Fibroblast of the conjunctiva (primary cell): ENCODE measurements at regions not wholly inside any gene's neighbourhood (a gene's known extent, or its start where the extent isn't known, plus 50 kb on each side); places are given as distances from the start of the nearest gene placed in this dataset.

ENCODE experiments used
- DNase-seq: peaks from one replicate; pipeline ENCODE4 v3.0.0-alpha.2; 2010; ENCODE audit warnings: low read depth

DNA sequence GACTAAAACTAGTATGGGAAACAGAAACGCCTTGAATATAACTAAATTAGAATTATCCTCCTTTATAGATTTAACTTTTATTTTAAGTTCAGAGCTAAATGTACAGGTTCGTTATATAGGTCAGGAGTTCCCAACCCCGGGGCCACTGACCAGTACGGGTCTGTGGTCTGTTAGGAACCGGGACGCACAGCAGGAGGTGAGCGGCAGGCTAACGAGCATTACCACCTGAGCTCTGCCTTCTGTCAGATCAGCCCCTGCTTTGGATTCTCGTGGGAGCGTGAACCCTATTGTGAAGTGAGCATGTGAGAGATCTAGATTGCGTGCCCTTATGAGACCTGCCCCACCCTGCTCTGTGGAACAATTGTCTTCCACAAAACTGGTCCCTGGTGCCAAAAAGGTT is 51.0 kb downstream of the FAT4 start:
- DNase-seq: no peak

DNA sequence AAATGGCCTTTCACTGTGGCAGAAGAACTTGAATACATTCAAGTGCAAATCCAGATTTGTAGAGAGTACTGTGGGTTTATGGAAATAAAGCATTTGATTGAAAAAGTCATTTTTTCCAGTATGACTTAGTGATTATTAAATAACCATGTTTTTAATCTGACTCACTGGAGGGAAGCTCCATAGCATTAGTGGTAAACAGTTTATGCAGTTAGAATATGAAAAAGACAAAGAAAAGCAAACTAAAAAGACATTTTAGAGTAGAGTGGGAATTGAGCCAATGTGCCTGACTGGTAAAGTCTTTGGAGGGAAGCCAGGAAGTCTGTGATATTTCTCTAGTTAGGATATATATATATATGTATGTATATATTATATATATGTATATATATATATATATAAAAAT is 53.4 kb downstream of the FAT4 start:
- DNase-seq: peak; percentile 65

DNA sequence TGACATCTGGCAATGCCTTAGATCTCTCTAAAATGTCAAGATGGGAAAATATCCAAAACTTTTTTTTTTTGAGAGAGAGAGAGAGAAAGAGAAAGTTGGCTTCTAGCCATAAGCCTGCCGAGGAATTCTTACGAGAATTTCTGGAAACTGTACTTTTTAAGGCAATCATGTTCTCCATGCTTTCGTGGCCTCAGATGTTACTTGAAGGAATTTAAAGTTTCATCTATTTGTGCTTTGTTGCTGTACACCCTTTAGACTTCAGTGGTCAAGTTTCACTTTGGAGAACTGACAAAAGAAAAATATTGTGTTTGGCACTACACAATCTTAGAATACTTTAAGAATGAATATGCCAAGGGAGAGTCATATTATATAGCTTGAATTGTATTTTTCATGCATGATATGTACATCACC is 53.9 kb downstream of the FAT4 start:
- peak; percentile 92 for DNase-seq

DNA sequence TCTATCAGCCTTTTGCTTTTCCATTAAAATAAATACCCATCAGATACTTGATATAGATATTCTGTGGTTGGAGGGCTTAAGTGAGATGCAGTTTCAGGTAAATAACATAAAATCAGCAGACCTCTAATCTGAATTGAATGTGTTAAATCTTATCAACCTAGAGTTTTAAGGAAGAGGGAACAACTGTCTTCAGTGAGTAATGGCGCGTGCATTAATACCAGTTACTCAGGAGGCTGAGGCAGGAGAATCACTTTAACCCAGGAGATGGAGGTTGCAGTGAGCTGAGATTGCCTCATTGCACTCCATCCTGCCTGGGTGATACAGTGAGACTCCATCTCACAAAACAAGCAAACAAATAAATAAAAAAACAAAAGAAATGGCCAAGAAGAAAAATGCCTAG is 54.3 kb downstream of the FAT4 start:
- no peak for DNase-seq

DNA sequence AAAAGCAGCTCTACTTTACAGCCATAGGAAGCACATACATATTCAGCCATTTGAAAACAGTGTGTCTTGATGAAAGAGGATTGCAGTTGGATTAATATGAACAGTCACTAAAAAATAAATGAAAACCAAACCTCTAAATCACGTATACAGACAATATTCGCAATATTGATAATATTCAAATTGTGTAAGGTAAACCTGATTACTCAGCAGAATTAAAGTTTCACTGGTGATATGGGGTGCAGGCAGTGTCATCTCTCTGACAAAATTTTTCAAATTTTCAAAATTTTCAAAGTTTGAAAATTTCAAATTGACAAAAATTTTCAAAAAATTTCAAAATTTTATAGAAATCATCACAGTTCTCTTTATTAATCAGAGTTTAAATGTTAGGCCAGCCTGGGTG is 55.7 kb downstream of the FAT4 start:
- no peak for DNase-seq

DNA sequence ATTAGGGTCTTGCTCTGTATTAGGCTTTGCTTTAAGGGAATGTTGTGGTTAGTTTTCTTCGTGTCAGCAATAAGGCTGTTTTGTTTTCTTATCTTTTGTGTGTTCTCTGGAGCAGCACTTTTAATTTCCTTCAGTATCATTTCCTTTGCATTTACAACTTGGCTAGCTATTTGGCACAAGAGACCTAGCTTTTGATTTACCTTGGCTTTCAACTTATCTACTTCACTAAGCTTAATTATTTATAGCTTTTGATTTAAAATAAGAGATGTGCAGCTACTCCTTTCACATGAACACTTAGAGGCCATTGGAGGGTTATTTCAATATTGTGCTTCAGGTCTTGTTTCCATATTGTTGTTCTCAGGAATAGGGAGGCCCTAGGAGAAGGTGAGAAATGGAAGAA is 68.2 kb downstream of the FAT4 start:
- DNase-seq: no peak

DNA sequence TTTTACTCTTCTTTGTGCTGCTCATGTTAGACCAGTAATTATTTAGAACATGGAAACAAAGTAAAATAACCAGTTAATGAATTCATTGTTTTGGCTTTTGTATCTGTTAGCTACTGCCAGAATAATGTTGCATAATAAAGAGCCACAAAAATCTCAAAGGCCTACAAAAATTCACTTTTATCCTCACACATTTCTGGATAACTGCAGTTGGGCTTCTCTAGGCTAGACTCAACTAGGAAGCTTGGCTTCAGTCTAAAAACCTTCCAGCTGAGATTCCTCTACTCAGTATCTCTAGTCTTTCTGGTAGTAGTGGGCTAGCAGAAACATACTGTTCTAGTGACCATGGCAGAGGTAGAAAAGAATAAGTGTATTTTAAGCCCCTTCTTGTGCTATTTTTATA is 73.0 kb downstream of the FAT4 start:
- DNase-seq: no peak

DNA sequence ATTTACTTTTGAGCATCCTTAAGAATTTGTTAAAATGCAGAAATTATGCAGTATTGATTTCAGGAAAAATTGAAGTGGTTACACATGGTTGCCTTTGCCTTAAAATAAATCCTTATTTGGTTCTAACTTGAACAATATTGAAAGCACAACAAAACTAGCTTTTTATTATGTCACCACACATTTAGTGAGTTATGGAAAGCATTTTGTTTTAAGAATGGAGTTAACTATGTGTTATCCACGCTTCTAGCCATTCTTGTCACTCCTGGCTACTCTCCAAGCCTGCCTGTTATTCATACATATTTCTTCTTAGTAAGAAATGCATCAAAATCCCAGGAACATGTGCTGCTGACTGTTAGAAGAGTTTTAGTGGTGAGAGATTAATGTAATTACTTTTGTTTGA is 73.9 kb downstream of the FAT4 start:
- peak; percentile 54 for DNase-seq

DNA sequence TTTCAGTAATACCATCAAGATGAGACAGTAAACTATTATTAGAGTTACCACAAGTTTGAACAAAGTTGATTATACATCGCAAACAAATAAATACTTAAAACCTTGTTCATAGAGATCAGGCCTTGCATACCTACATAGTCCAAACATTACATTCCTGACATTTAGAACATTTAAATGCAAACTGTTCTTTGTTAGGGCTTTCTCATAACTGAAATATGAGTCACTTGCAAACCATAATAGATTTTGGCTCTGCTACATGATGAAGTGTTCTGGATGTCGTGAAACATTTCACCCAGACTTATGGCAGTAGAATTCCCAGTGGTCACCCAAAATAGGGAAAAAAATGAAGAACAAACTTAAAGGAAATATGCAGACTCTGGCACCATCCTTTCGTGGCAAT is 75.0 kb downstream of the FAT4 start:
- peak; percentile 90 for DNase-seq

DNA sequence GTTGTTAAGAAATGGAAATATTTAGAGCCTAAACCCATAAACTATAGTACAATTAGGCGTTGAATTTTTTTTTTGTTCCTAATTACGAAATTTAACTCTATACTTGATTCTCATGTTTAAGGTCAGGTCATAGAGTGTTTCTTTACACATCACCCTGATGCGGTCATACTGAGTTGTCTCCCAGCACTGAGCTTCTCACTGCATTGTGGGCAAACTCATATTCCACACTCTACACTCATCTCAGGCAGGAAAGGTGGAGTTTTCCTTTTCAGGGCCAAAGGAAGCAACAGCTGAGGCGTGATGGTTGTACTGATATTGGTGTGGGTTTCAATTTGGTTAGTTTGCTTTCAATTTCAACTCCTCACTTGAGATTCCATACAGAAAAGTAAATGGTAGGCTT is 75.4 kb downstream of the FAT4 start:
- DNase-seq: peak; percentile 43

DNA sequence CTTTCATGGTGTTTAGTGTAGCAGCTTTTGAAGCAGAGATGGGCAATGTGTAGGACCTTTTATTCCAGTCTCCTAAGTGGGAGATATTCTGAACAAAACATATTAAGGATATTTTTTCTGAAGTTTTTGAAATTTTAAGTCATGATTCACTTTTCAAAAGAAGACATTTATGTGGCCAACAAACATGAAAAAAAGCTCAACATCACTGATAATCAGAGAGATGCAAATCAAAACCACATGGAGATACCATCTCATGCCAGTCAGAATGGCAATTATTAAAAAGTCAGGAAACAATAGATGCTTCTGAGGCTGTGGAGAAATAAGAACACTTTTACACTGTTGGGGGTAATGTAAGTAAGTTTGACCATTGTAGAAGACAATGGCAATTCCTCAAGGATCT is 76.0 kb downstream of the FAT4 start:
- DNase-seq: no peak

DNA sequence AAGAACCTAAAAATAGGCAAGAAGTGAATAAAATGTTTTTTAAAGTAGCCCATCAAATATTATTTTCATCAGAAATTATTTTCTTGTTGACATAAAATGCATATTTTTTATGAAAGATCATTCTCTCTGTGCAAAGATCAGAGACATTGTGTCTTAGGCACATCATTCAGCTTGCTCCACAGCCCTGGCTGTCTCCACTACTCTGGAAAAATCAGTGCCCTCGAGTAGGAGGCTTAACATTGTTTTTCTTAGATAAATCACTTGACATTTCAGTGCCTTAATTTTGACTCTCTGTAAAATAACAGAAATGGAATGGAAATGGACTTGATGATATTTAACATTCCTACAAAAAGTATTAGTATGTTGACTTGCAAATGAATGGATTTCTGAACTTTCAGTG is 77.9 kb downstream of the FAT4 start:
- DNase-seq: no peak

DNA sequence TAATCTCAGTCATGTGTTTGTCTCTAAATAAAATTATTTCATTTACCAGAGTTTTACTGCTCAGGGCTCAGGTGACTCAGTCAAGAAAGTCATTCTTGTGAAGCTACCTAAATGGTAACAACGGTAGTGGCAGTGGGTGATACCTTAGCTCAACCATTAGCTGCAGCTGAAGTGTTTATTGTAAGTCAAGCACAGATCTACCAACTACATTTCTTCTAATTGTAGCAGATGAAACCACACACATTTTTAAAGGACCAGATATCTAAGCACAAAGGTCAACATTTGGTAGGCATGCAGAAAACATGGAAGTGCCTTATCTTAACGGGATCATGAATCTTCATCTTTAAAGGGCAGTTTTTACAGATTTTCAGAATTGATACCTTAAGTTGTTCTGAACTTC is 79.1 kb downstream of the FAT4 start:
- no peak for DNase-seq

DNA sequence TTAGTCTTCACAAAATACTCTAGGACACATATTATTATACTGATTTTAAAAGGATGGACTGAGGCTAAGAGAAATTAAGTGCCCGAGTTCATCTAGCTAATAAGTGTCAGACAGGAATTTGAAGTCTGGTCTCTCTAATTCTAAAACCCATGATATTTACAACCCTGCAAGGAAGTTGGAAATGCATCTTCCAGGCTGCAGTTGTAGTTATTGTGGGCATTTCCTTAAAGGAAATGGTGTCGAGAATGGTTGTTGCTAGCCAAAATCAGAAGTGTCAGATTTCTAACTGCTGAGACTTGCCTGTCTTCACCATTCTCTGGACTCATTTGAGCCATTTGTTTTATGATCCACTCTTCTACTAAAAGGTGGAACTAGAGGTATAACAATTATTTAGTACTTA is 82.5 kb downstream of the FAT4 start:
- no peak for DNase-seq

DNA sequence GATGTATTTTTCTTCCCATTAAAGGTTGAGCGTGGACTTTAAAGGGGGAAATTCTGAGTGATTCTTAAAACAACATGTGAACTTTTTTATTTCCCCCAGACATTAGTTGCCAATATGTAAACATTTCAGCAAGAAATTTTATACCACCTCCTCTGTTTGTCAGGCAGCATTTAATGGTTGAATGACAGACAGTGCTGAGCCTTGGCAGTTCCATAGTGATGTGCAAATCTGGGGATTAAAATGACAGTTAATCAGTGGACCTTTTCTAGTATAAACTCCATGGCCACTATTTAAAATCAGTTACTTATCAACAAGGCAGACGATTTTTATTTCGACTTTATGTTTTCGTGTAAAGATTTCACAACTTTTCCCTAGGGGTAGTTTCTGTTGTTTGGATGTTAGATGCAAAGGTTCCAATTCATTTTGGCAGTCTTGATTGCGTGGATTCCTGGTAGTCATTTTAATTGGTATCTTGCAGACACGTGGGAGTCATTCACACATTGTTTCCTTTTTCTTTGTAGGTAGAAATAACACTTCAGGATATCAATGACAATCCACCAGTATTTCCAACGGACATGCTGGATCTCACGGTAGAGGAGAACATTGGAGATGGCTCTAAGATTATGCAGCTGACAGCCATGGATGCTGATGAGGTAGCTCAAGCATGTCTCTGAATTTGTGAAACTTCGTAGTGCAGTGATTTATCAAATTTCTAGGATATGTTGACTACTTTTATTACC is 83.7 kb downstream of the FAT4 start:
- no peak for DNase-seq

DNA sequence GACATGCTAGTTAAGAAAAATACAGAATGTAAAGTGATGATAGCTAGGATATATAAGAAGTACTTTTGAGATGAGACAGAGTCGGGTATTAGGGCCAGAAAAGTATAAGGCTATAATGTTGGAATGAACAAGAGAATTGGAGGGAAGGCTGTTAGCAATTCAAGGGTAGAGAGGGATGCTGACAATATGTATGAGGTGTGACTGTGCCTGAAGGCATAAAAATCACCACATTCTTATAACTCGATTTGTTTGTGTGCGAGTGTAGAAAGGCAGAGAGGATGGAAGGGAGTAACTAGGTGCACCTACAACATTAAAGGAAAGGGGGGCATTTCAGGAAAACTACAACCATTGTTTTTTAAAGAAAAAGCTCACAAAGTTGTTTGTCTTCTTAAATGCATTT is 86.0 kb downstream of the FAT4 start:
- DNase-seq: no peak

DNA sequence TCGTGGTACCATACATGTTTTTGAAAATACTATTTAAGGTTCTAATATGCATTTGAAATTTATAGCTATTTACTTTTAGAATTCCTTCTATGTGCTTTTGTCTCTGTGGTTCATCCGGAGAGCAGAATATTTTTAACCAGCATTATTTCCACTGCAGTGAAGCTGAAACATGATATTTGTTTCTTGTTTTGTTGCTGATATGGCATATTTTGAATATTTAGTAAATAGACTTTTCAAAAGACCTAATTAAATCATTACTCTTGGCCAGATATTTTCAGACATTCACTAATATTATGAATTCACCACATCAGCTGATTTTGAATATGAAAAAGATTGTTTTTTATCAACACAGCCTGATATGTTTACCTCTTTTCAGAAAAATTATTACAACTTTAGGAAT is 87.0 kb downstream of the FAT4 start:
- DNase-seq: no peak

DNA sequence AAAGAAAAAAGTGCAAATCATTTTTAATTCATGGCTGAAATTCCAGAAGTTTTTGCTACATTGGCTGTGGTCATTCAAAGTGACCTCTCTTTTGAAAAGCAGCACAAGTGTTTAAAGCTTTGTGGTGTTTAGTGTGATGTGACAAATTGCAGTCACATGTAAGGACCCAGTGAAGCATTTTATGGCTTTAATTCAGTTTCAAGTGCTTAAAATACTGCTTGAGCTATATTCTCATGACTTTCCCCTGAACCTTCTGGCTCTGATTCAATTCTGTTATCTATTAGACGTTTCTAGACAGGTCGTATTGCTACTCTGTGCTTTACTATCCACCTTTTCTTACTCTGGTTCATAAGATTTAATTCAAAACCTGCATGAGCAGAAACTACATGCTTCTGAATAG is 105.8 kb downstream of the FAT4 start:
- no peak for DNase-seq

DNA sequence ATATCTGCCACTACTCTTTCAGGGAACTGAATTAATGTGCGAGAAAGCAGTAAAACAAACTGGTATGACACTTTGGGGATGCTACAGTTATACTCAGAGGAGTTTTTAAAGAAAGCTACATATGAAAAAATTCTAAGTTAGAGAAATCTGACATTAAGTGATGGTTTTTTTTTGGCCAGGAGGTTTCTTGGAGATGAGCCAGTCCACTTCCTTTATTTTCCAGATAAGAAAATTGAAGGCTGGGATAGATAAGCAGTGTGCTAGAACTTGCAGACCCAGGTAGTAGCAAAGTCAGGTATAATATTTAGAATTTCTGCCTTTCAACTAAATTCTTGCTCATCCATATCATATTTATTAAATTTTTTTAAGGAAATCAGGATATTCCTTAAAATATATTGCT is 106.8 kb downstream of the FAT4 start:
- DNase-seq: no peak

DNA sequence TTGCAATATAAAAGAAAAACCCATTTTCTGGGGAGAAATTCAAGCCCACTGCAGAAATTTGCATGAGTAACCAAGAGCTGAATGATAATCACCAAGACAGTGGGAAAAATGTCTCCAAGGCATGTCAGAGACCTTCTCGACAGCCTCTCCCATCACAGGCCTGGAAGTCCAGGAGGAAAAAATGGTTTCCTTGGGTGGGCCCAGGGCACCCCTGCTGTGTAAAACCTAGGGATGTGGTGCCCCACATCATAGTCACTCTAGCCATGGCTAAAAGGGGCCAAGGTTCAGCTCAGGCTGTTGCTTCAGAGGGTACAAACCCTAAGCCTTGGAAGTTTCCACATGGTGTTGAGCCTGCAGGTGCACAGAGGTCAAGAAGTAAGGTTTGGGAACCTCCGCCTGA is 108.4 kb downstream of the FAT4 start:
- no peak for DNase-seq

DNA sequence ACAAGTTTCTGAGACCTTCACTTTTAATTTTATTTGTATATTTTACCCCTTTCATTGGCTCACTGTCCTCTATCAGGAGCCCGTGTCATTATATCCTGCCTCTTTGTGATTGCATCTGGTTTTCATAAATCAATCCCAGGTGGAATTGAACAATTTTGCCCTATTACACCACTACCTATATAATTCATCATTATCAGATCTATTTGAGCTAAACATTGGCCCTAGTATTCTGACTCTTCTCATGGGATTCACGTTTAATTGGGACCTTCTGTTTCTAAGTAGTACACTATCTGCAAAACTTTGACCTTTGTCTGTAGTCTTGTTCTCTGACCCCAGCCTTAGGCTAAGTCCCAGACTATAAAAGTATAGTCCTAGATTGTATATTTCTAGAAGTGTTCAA is 114.1 kb downstream of the FAT4 start:
- DNase-seq: no peak

DNA sequence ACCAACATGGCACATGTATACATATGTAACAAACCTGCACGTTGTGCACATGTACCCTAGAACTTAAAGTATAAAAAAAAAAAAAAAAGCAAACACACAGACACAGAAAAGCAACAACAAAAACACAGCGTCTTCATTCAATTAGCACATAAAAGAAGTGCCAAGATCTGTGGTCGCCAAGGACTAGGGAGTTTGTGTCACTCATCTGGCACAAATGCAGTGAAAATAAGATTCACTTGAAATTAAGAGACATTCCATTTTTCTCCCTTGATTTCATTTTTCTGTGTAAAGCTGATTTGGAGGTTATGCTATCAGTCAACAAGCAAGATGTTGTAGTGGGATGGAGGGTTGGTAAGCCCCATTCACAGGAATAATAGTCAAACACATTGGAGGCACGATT is 115.3 kb downstream of the FAT4 start:
- no peak for DNase-seq

DNA sequence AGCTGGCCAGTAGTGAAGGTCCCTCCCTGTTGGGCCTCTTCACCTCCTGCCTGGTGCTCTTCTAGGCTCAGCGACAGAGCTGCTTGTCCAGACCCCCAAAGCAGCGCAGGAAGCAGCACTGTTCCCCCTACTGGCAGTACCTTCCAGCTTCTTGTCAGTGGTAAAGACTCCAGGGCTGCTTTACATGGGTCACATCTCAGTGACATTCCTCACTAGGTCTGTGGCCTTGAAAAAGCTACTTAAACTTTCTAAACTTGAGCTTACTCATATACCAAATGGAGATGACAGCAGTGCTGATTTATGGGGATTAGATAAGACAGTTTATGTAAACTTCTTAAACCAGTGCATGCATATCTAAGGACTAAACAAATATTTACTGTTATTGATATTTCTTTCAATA is 117.3 kb downstream of the FAT4 start:
- no peak for DNase-seq

DNA sequence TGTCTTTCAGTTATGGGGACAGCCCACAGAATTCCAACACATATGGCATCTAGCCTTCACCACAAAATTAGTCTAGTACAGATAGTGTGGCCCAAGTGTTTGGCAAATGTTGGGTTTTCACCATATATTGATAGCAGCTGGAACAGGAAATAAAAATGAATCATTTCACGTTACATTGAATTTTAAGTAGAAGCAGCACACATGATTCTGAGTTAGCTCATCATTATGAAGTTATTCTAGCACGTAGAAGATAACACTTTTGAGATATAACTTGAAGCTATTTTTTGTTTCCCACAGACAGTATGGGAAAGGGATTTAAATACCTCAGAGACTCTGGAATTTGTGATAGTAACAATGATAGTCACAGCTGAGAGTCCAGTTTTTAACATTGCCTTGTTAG is 118.7 kb downstream of the FAT4 start:
- DNase-seq: peak; percentile 2

DNA sequence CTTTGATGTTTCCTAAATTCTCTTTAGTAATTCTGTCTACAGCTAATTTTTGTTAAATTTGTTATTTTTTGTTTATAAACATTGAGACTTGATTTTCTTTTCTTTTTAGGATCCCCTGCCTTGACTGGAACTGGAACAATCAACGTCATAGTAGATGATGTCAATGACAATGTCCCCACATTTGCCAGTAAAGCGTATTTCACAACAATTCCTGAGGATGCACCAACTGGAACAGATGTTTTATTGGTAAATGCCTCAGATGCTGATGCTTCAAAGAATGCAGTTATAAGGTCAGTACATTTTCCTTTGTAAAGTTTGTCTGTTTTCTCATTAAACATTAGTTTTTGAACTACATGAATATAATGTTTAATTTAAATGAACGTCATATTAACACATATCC is 119.4 kb downstream of the FAT4 start:
- peak; percentile 3 for DNase-seq
